Activated CD4-positive, alpha-beta T cell treated with anti-CD3 and anti-CD28 coated beads for 4 hours (primary cell): ENCODE measurements at regions not wholly inside any gene's neighbourhood (a gene's known extent, or its start where the extent isn't known, plus 50 kb on each side); places are given as distances from the start of the nearest gene placed in this dataset.

ENCODE experiments used
- DNase-seq, 2 donors: peaks; one replicate each; pipeline ENCODE4 v3.0.0-alpha.2; 2020

DNA sequence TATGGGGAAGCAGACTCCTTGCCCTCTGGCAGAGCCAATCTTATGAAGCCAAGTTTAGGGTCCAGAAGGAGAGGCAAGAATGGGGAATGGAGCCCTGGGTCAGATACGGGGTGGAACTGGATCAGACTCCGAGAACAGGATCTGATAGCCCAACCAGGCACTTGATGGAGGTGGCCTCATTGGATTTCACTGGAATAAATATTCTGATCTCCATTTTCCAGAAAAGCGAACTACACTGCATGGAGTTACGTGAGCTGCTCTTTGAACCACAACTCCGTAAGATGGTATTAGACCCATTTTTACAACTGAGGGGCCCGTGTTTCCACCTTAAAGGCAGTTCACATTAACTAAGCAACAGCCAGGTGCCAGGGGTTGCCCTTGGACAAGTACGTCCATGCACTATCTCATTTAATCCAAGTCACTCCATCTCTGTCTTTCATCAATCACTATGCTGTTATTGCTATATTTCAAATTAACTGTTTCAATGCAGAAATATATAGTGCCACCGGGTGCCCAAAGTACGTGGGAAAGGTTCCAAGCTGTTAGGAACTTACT, 155.2 kb downstream of the BCL11B start:
- no peak for DNase-seq

GRCh38 chr14:99117671-99118045, 154.3 kb downstream of the BCL11B start:
- no peak for DNase-seq

- DNase-seq, result no peak
Observed at GRCh38 chr14:99118046-99118721, 153.8 kb downstream of the BCL11B start.

DNA sequence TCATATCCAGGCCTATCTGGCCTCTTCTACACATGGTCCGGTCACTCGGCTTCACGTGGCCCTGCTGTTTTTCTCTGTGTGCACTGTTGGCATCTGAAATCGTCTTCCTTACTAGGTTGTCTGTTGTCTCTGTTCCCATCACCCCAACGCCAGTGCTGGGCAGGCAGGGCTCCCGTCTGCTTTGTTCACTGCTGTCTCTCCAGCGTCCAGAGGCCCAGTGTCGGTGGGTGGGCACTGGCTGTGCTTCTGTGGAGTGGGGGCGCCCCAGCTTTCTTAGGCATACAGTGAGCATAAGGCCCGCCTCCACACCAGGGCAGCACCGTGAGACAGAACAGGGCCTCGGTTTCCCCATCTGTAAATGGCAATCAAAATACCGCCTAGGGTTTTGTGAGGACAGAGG, 153.1 kb downstream of the BCL11B start:
- no peak for DNase-seq
